Retinal pigment epithelial cell (primary cell): ENCODE measurements at regions not wholly inside any gene's neighbourhood (a gene's known extent, or its start where the extent isn't known, plus 50 kb on each side); places are given as distances from the start of the nearest gene placed in this dataset.

Experiments used
- DNase-seq: peaks from one replicate; pipeline ENCODE4 v3.0.0-alpha.2; 2010; ENCODE audit warnings: low read depth
- H3K4me3 ChIP-seq: 2 replicates; pipeline ENCODE4 v1.5.1; 2011; ENCODE audit warnings: mild to moderate bottlenecking, low read length, control low read depth, moderate library complexity
- CTCF ChIP-seq: conservative IDR thresholded peaks from 2 replicates; pipeline ENCODE4 v1.5.1; 2011; ENCODE audit warnings: low read depth, low read length, control low read depth, inconsistent platforms

GRCh38 chr1:30417001-30417700 lies 306.2 kb downstream of the MATN1 start:
- no peak for DNase-seq
- H3K4me3 ChIP-seq, result no peak overlapping the region
- TF ChIP-seq CTCF, result no peak

DNA sequence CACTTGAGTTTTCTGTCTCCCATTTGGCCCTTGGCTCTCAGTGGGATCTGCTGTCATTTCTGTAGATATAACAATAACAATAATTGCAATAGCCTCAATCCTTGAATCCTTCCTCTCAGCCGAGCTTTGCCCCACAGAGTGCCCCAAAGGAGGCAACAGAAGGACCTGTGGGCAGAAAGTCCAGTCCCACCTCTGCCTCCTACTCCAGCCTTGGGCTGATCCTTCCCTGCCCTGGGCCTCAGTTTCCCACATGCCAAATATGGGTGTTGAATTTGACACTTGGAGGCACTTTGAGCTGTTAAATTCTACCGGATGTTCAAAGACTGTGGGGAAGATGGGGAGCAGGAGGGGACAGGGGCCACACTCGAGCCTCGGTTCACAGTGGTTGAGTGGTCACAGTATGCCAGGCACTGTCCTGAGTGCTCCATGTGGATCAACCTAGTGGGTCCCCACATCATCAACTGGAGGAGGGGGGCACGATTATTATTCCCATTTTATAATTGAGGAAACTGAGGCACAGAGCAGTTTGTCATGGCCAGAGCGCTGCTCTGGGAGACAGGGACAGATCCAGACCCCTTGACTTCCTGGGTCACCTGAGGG lies 307.1 kb downstream of the MATN1 start:
- DNase-seq, result no peak
- no peak overlapping the region for H3K4me3 ChIP-seq
- TF ChIP-seq CTCF, result no peak

GRCh38 chr1:30415171-30415940 lies 308.0 kb downstream of the MATN1 start:
- no peak for DNase-seq

GRCh38 chr1:30414851-30415165 lies 308.6 kb downstream of the MATN1 start:
- no peak for DNase-seq
- TF ChIP-seq CTCF, result no peak

More at GRCh38 chr1:30415171-30415940, 308.0 kb downstream of the MATN1 start:
- no peak overlapping the region for H3K4me3 ChIP-seq
- TF ChIP-seq CTCF, result no peak

GRCh38 chr1:30414086-30414850 lies 309.1 kb downstream of the MATN1 start:
- DNase-seq, result no peak
- H3K4me3 ChIP-seq, result no peak overlapping the region
- no peak for TF ChIP-seq CTCF

More at GRCh38 chr1:30414851-30415165, 308.6 kb downstream of the MATN1 start:
- H3K4me3 ChIP-seq, result no peak overlapping the region

DNA sequence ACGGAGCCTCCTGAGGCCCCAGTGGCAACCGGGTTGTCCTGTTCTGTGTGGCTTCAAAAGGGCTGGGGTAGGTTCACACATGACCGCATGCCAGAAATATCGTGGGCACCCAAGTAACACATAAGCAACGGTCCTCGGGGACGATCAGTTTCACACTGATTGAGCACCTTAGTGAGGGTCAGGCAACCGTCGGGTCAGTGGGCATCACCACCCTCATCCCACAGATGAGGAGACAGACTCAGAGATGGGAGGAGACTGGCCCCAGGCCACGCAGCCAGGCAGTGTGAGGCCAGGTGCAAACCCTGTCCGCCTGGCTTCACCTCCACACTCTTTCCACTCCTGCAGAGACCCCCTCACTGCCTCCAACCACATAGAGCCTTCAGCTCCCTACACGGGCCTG lies 309.8 kb downstream of the MATN1 start:
- DNase-seq, result no peak
- no peak overlapping the region for H3K4me3 ChIP-seq
- TF ChIP-seq CTCF, result no peak
